SK-N-SH treated with all-trans-retinoic acid at 6 μM for 48 hours (cell line): ENCODE measurements at regions not wholly inside any gene's neighbourhood (a gene's known extent, or its start where the extent isn't known, plus 50 kb on each side); places are given as distances from the start of the nearest gene placed in this dataset.

Experiments
- ATAC-seq: fragments of 200-7000 bp; cut with Tn5 transposase; 3 replicates; pipeline ENCODE4 v1.9.1; 2020; ENCODE audit warnings: mild to moderate bottlenecking, moderate library complexity
- ARNTL ChIP-seq: fragments of 450-650 bp; formaldehyde crosslinking; IDR thresholded peaks from 2 replicates; pipeline ENCODE4 v1.5.0; 2020; ENCODE audit warnings: low read depth, mild to moderate bottlenecking, moderate library complexity, borderline replicate concordance
- BACH2 ChIP-seq: fragments of 250-450 bp; sonication (Bioruptor Pico); IDR thresholded peaks from 2 replicates; pipeline ENCODE4 v1.9.0; 2021; ENCODE audit warnings: mild to moderate bottlenecking, borderline replicate concordance
- CREB5 ChIP-seq: fragments of 250-450 bp; sonication (Bioruptor Pico); IDR thresholded peaks from 2 replicates; pipeline ENCODE4 v1.5.1; 2020; ENCODE audit warnings: low read depth, mild to moderate bottlenecking, moderate library complexity
- CSDC2 ChIP-seq: fragments of 250-450 bp; sonication (Bioruptor Pico); IDR thresholded peaks from 2 replicates; pipeline ENCODE4 v1.5.0; 2020; ENCODE audit warnings: mild to moderate bottlenecking, moderate library complexity
- CSRNP3 ChIP-seq: fragments of 250-450 bp; sonication (Bioruptor Pico); IDR thresholded peaks from 2 replicates; pipeline ENCODE4 v1.5.1; 2021; ENCODE audit warnings: mild to moderate bottlenecking, moderate library complexity
- ESRRG ChIP-seq: fragments of 250-450 bp; sonication (Bioruptor Pico); IDR thresholded peaks from 2 replicates; pipeline ENCODE4 v1.6.1; 2021; ENCODE audit warnings: mild to moderate bottlenecking
- GLIS3 ChIP-seq: fragments of 250-450 bp; sonication (Bioruptor Pico); IDR thresholded peaks from 2 replicates; pipeline ENCODE4 v1.5.0; 2020; ENCODE audit warnings: mild to moderate bottlenecking, moderate library complexity
- ISL1 ChIP-seq: fragments of 250-450 bp; sonication (Bioruptor Pico); IDR thresholded peaks from 2 replicates; pipeline ENCODE4 v2.1.2; 2022; ENCODE audit warnings: mild to moderate bottlenecking, moderate library complexity
- OSR1 ChIP-seq: fragments of 250-450 bp; sonication (Bioruptor Pico); IDR thresholded peaks from 2 replicates; pipeline ENCODE4 v1.8.0; 2022; ENCODE audit warnings: moderate library complexity, mild to moderate bottlenecking, inconsistent platforms
- PATZ1 ChIP-seq: fragments of 250-450 bp; sonication (Bioruptor Pico); IDR thresholded peaks from 2 replicates; pipeline ENCODE4 v1.8.0; 2020; ENCODE audit warnings: mild to moderate bottlenecking, moderate library complexity, borderline replicate concordance
- POU6F1 ChIP-seq: fragments of 250-450 bp; sonication (Bioruptor Pico); IDR thresholded peaks from 2 replicates; pipeline ENCODE4 v1.8.0; 2021; ENCODE audit warnings: low read depth, mild to moderate bottlenecking, moderate library complexity, borderline replicate concordance
- RARB ChIP-seq: fragments of 250-450 bp; sonication (Bioruptor Pico); IDR thresholded peaks from 2 replicates; pipeline ENCODE4 v1.8.0; 2021; ENCODE audit warnings: mild to moderate bottlenecking, moderate library complexity
- SNAI2 ChIP-seq: fragments of 250-450 bp; sonication (Bioruptor Pico); IDR thresholded peaks from 2 replicates; pipeline ENCODE4 v1.5.0; 2020; ENCODE audit warnings: mild to moderate bottlenecking, moderate library complexity
- TCF4 ChIP-seq: fragments of 250-450 bp; sonication (Bioruptor Pico); IDR thresholded peaks from 2 replicates; pipeline ENCODE4 v1.8.0; 2021; ENCODE audit warnings: mild to moderate bottlenecking, moderate library complexity, borderline replicate concordance
- TOX ChIP-seq: fragments of 250-450 bp; sonication (Bioruptor Pico); IDR thresholded peaks from 2 replicates; pipeline ENCODE4 v1.8.0; 2021; ENCODE audit warnings: mild to moderate bottlenecking, moderate library complexity, borderline replicate concordance
- TSHZ2 ChIP-seq: fragments of 250-450 bp; sonication (Bioruptor Pico); IDR thresholded peaks from 2 replicates; pipeline ENCODE4 v1.5.0; 2020; ENCODE audit warnings: mild to moderate bottlenecking, moderate library complexity
- ZC3H10 ChIP-seq: fragments of 250-450 bp; sonication (Bioruptor Pico); IDR thresholded peaks from 2 replicates; pipeline ENCODE4 v1.5.1; 2021; ENCODE audit warnings: mild to moderate bottlenecking, moderate library complexity
- ZFP3 ChIP-seq: fragments of 250-450 bp; sonication (Bioruptor Pico); IDR thresholded peaks from 2 replicates; pipeline ENCODE4 v1.5.0; 2020; ENCODE audit warnings: mild to moderate bottlenecking, moderate library complexity
- ZFP30 ChIP-seq: fragments of 450-650 bp; formaldehyde crosslinking; IDR thresholded peaks from 2 replicates; pipeline ENCODE4 v1.5.0; 2022; ENCODE audit warnings: mild to moderate bottlenecking, moderate library complexity
- ZNF565 ChIP-seq: fragments of 450-650 bp; formaldehyde crosslinking; conservative IDR thresholded peaks from 2 replicates; pipeline ENCODE4 v1.5.0; 2020; ENCODE audit warnings: low read depth, mild to moderate bottlenecking, moderate library complexity
- ZNF70 ChIP-seq: fragments of 450-650 bp; formaldehyde crosslinking; IDR thresholded peaks from 2 replicates; pipeline ENCODE4 v1.5.0; 2020; ENCODE audit warnings: mild to moderate bottlenecking, moderate library complexity
- ZNF8 ChIP-seq: fragments of 450-650 bp; formaldehyde crosslinking; IDR thresholded peaks from 2 replicates; pipeline ENCODE4 v1.5.0; 2020; ENCODE audit warnings: mild to moderate bottlenecking, moderate library complexity

- TF ChIP-seq ESRRG (CRISPR knock-in tag), result no peak
- TF ChIP-seq BACH2 (CRISPR knock-in tag), result no peak
- TF ChIP-seq ZFP30 (CRISPR knock-in tag), result no peak
- no peak for TF ChIP-seq GLIS3
- no peak for TF ChIP-seq CSRNP3 (CRISPR knock-in tag)
- TF ChIP-seq ZFP3 (CRISPR knock-in tag), result no peak
- no peak for TF ChIP-seq ZC3H10 (CRISPR knock-in tag)
- TF ChIP-seq OSR1 (CRISPR knock-in tag), result no peak
- no peak for TF ChIP-seq POU6F1 (CRISPR knock-in tag)
- TF ChIP-seq RARB, result no peak
- TF ChIP-seq ZNF8 (CRISPR knock-in tag), result no peak
- no peak for TF ChIP-seq ARNTL (CRISPR knock-in tag)
- TF ChIP-seq ZNF565 (CRISPR knock-in tag), result no peak
- no peak for ATAC-seq
These were observed 396.9 kb downstream of the GADD45G start for GRCh38 chr9:90001747-90002146.

- TF ChIP-seq ZC3H10 (CRISPR knock-in tag), result no peak
- no peak for TF ChIP-seq ESRRG (CRISPR knock-in tag)
- TF ChIP-seq CSRNP3 (CRISPR knock-in tag), result no peak
- no peak for TF ChIP-seq RARB
- no peak for TF ChIP-seq GLIS3
- no peak for TF ChIP-seq CREB5 (CRISPR knock-in tag)
- TF ChIP-seq TCF4 (CRISPR knock-in tag), result no peak
- TF ChIP-seq ARNTL (CRISPR knock-in tag), result no peak
- TF ChIP-seq CSDC2 (CRISPR knock-in tag), result no peak
- no peak for TF ChIP-seq PATZ1
- no peak for TF ChIP-seq OSR1 (CRISPR knock-in tag)
- no peak for TF ChIP-seq SNAI2 (CRISPR knock-in tag)
- TF ChIP-seq TOX (CRISPR knock-in tag), result no peak
- TF ChIP-seq ZFP30 (CRISPR knock-in tag), result no peak
- TF ChIP-seq ZNF70 (CRISPR knock-in tag), result no peak
- no peak for TF ChIP-seq ISL1 (CRISPR knock-in tag)
- TF ChIP-seq TSHZ2 (CRISPR knock-in tag), result no peak
- ATAC-seq, result no peak
These were observed 397.8 kb downstream of the GADD45G start for GRCh38 chr9:90002397-90003271.
